GM19239 (cell line): ENCODE measurements at regions not wholly inside any gene's neighbourhood (a gene's known extent, or its start where the extent isn't known, plus 50 kb on each side); places are given as distances from the start of the nearest gene placed in this dataset.

Experiments used
- DNase-seq: peaks from one replicate; pipeline ENCODE4 v3.0.0; 2011; ENCODE audit warnings: low spot score; ENCODE audit not compliant: insufficient read length
- FAIRE-seq: peaks from 2 replicates; lab custom pipeline; 2011; peaks lifted over from hg19 to GRCh38; lab: Jason Lieb, UNC

DNA sequence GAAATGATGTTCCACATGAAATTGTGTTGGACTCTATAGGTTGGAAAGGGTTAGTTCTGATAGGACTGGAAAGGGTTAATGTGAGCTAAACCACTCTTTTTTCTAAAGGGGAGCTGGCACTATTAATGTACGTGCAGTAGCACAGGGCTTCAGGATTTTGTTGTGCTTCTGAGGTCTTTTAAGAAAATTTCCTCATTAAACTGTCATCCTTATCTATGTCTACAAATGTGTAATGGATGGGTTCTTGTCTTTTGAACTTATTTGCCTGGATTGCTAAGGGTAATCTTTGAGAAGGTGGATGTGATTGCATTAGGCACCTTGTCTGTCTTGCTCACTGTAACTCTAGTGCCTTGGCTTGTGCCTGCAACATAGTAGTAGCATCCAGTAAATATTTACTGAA is 106.0 kb upstream of the SLC4A4 start:
- no peak for FAIRE-seq

GRCh38 chr4:71235311-71236201 is 103.3 kb upstream of the SLC4A4 start:
- DNase-seq (no peak), FAIRE-seq (peak; percentile 59)

More for the DNA sequence above, 106.0 kb upstream of the SLC4A4 start:
- no peak for DNase-seq

DNA sequence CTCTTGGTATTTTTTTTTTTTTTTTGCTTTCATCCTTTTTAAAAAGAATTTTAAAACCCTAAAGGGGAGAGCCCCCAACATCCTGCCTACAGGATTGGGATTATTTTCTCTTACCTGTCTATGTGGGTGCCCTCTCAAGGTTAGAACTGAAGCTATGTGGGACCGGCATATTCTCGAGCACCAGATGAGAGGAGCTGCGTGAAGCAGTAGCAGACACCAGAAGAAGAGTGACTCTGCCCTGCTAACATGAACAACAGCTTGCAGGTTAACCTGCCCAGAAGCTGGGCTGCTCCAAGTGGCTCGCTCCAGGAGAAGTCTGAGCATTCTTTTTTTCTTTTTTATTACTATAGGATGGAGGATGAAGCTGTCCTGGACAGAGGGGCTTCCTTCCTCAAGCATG is 102.6 kb upstream of the SLC4A4 start:
- no peak for DNase-seq
- FAIRE-seq, result no peak

DNA sequence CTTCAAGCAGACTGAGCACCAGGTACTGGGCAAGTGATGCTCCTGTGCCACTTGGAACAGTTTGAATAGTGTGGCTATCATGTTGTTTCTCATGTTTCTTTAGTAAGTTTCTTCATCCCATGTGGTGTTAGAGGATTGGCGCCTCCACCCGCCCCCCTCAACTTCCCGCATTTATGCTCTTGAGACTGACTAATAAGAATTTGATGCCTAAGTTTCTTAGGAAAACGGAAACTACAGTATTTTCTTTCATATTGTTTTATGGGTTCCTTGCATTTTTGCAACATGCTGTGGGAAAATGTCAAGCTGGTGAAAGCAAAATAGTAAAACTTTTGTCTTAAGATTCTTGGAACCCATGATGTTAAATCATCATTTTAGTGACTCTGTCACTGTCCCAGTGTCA is 101.2 kb upstream of the SLC4A4 start:
- no peak for DNase-seq
- FAIRE-seq, result peak; percentile 21

DNA sequence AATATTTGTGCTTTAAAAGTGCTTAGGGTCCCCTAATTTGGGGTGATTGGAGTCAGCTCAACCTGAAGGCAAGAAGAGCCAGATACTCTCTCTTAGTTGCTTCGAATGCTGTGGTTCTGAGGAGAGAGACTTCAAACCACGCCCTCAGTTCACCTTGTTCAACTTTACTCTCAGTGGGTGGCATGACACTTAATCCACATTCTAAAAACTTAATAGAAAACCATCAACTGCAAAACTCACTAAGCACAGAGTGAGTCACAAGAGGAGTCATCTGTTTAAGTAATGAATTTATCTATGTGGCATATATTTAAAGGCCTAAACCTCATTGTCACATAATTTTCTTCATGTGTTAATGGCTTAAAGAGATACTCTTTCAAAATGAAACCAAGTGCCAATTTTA is 99.5 kb upstream of the SLC4A4 start:
- FAIRE-seq (no peak), DNase-seq (no peak)

GRCh38 chr4:71240094-71240493 is 98.7 kb upstream of the SLC4A4 start:
- DNase-seq (no peak), FAIRE-seq (no peak)

DNA sequence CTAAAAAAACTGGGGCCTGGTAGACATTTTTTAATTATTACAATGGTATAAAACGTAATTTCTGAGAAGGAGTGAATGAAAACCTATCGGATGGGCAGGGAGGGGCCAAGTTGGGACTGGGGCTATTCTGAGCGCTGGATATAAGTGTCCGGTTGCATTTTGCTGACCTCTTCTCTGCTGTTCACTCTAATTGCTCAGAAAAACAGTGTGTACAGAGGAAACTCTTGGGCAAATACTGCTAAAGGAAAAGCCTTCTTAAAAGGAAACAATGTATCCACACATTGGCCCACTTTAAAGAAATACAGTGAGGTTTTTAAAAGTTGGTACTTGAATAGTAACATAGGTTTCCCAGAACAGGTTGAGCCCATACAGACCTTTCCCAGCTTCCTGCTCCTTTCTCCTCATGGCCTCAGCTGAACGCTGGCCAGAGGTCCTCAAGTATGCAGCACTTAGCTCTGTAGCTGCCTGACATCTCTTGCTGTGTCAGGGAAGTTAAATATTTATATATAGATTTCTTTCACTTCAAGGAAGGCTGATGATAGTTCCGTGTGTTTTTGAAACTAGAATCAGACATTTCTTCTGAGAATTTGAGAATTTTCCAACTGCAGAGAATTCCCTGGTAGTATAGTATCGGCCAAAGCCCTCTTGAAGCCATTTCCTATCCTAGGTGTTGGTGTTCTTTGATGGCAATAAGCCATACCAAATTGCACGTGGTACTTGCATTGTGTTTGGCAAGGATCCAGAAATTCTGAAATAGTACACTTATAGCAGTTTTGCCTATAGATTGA is 97.1 kb upstream of the SLC4A4 start:
- FAIRE-seq (no peak), DNase-seq (no peak)

DNA sequence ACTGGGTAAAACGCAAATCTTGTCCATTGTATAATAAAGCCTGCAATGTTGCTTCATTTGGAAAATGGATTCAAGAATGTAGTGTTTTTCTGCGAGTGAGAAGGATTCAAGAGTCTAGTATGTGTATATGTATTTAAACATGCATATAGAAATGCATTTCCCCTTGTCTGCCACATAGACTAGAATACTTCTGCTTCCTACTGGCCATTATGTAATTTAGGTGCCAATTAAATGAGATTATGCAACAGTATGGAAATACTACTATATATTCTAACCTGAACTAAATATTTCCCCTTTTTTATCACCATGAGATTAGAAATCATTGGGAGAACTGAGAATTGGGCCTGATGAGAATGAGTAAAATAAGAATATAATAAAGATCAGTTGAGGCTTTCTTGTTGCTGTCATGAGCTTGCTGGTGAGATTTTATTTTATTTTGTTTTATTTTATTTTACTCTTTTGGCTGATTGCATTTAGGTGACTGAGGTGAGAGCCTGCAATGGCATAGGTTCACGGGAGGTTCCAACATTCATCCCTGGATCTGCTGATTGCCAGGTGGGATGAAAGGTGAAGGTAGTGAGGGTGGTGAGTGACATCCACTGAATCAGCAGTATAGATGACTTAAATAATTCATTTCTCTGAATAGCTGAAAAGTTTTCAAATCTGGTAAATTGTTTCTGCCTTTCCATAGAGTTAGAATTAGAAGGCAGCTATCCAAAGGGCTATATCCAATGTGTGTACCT is 95.6 kb upstream of the SLC4A4 start:
- FAIRE-seq (no peak), DNase-seq (no peak)

- no peak for DNase-seq
- FAIRE-seq, result no peak
These were observed 91.1 kb upstream of the SLC4A4 start for GRCh38 chr4:71247706-71248105.

GRCh38 chr4:71251261-71251660 is 87.6 kb upstream of the SLC4A4 start:
- DNase-seq (no peak), FAIRE-seq (no peak)

GRCh38 chr4:71253545-71253944 is 85.3 kb upstream of the SLC4A4 start:
- DNase-seq, result no peak
- FAIRE-seq, result no peak

- DNase-seq, result no peak
- no peak for FAIRE-seq
These were observed 84.3 kb upstream of the SLC4A4 start for GRCh38 chr4:71254451-71255012.

DNA sequence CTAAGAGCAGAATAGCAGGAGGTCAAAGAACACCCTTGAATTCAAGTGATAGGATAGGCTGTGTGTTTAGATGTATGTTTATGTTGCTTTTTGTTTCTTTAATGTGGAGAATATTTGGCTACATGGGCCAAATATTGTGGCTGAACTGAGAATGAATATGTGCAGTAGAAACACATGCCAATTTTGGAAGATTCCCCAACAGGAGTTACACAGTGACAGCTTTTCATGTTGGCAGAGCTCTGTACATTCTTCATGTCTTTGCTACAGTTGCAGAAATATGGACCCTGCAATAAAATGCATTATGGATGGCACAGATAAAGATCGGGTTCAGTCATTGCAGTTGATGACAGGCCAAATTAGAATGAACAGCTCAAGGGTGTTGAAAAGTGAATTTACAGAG is 82.8 kb upstream of the SLC4A4 start:
- DNase-seq (no peak), FAIRE-seq (no peak)

DNA sequence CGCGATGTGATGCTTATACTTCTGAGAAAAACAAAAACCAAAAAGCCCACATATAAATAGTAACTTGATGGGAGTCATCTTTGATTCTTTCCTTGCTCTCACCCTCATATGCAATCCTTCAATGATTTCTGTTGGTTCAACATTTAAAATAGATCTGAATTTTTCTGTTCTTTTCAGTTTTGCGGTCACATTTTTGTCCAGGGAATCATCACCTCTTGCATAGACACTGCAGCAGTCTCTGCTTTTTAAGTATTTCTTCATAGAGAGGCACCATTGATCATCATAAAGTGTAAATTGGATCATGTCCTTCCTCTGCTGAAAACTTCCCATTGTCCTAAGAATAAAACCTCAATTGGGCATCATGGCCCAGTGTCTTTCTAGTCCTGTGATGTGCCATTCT is 81.1 kb upstream of the SLC4A4 start:
- no peak for FAIRE-seq
- DNase-seq, result no peak

- FAIRE-seq, result no peak
- no peak for DNase-seq
These were observed 80.5 kb upstream of the SLC4A4 start for GRCh38 chr4:71258323-71258722.

GRCh38 chr4:71259280-71259679 is 79.5 kb upstream of the SLC4A4 start:
- DNase-seq, result no peak
- FAIRE-seq, result no peak

- no peak for FAIRE-seq
- DNase-seq, result no peak
These were observed 78.9 kb upstream of the SLC4A4 start for GRCh38 chr4:71259911-71260331.

DNA sequence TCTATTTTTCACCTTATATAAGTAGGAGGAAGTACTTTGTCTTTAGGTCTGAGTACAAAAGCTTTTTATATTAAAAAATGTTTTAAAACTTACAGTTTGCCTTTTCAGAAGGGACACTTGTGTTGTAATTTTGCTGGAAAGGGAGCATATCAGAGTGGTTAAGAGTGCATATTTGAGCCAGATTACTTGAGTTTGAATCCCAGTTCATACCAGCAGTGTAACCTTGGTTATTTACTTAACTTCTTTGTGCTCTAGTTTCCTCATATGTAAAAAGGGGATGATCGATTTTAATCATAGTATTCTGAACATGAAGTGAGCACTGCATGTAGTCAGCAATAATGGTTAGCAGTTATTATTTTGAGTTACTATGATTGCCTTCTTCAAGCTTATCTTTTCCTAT is 78.3 kb upstream of the SLC4A4 start:
- DNase-seq (no peak), FAIRE-seq (no peak)

- DNase-seq (no peak), FAIRE-seq (no peak)
These were observed 77.8 kb upstream of the SLC4A4 start for GRCh38 chr4:71261001-71261400.

- DNase-seq (no peak), FAIRE-seq (no peak)
These were observed 77.1 kb upstream of the SLC4A4 start for GRCh38 chr4:71261633-71262121.
